Skeletal muscle tissue (tissue), 3 donors: ENCODE measurements at regions not wholly inside any gene's neighbourhood (a gene's known extent, or its start where the extent isn't known, plus 50 kb on each side); places are given as distances from the start of the nearest gene placed in this dataset.

Experiments
- H3K27ac ChIP-seq: one replicate; pipeline ENCODE4 v1.7.0; 2013; ENCODE audit warnings: mild to moderate bottlenecking, low read depth, low read length, inconsistent platforms
- H3K27me3 ChIP-seq, 3 donors: one replicate each; pipeline ENCODE4 v1.7.0; 2013; ENCODE audit warnings: low read length in 3 of 3; ENCODE audit not compliant: control insufficient read depth in 3 of 3, insufficient read depth in 3 of 3
- H3K36me3 ChIP-seq, 3 donors: one replicate each; pipeline ENCODE4 v1.7.0; 2013; ENCODE audit warnings: low read length in 3 of 3; ENCODE audit not compliant: control insufficient read depth in 3 of 3, insufficient read depth in 3 of 3
- H3K4me1 ChIP-seq, 3 donors: one replicate each; pipeline ENCODE4 v1.7.0; 2013; ENCODE audit warnings: low read length in 3 of 3, mild to moderate bottlenecking in 3 of 3; ENCODE audit not compliant: control insufficient read depth in 3 of 3, insufficient read depth in 3 of 3
- H3K4me3 ChIP-seq, 3 donors: one replicate each; pipeline ENCODE4 v1.7.0; 2013; ENCODE audit warnings: low read length in 3 of 3
- H3K9ac ChIP-seq, 3 donors: one replicate each; pipeline ENCODE4 v1.7.0; 2013; ENCODE audit warnings: low read length in 3 of 3, mild to moderate bottlenecking in 3 of 3, moderate library complexity in 2 of 3, low read depth in 1 of 3
- H3K9me3 ChIP-seq, 3 donors: one replicate each; pipeline ENCODE4 v1.7.0; 2013; ENCODE audit warnings: low read length in 3 of 3; ENCODE audit not compliant: control insufficient read depth in 3 of 3
- donor health status: Osteomylitis.

- Histone ChIP-seq H3K27ac (no peak overlapping the region), H3K27me3 (peaks cover 0 to 20% (median 0%) of the 10 kb centered on the region in 3 donors), H3K4me1 (no peaks in the 10 kb centered on the region), H3K9me3 (no peaks in the 10 kb centered on the region), H3K4me3 (no peak overlapping the region), H3K9ac (no peak overlapping the region), H3K36me3 (no peaks in the 10 kb centered on the region)
Observed at GRCh38 chr19:29446361-29446760, 79.4 kb upstream of the VSTM2B start.

GRCh38 chr19:29448046-29448445 is 77.7 kb upstream of the VSTM2B start:
- H3K27ac ChIP-seq, result no peak overlapping the region
- no peaks in the 10 kb centered on the region for H3K36me3 ChIP-seq
- H3K9me3 ChIP-seq, result no peaks in the 10 kb centered on the region
- H3K9ac ChIP-seq, result no peak overlapping the region
- no peaks in the 10 kb centered on the region for H3K4me1 ChIP-seq
- peaks cover 0 to 20% (median 0%) of the 10 kb centered on the region in 3 donors for H3K27me3 ChIP-seq
- H3K4me3 ChIP-seq, result no peak overlapping the region

- Histone ChIP-seq H3K9ac (no peak overlapping the region), H3K4me3 (no peak overlapping the region), H3K4me1 (no peaks in the 10 kb centered on the region), H3K27me3 (peaks cover 0 to 22% (median 0%) of the 10 kb centered on the region in 3 donors), H3K9me3 (no peaks in the 10 kb centered on the region), H3K36me3 (no peaks in the 10 kb centered on the region), H3K27ac (no peak overlapping the region)
Observed at GRCh38 chr19:29449371-29449770, 76.4 kb upstream of the VSTM2B start.

- H3K27me3 ChIP-seq, result peaks cover 0 to 22% (median 0%) of the 10 kb centered on the region in 3 donors
- H3K9me3 ChIP-seq, result no peaks in the 10 kb centered on the region
- no peaks in the 10 kb centered on the region for H3K36me3 ChIP-seq
- no peak overlapping the region for H3K27ac ChIP-seq
- H3K9ac ChIP-seq, result no peak overlapping the region
- no peaks in the 10 kb centered on the region for H3K4me1 ChIP-seq
- H3K4me3 ChIP-seq, result no peak overlapping the region
Observed at GRCh38 chr19:29450306-29450705, 75.5 kb upstream of the VSTM2B start.

DNA sequence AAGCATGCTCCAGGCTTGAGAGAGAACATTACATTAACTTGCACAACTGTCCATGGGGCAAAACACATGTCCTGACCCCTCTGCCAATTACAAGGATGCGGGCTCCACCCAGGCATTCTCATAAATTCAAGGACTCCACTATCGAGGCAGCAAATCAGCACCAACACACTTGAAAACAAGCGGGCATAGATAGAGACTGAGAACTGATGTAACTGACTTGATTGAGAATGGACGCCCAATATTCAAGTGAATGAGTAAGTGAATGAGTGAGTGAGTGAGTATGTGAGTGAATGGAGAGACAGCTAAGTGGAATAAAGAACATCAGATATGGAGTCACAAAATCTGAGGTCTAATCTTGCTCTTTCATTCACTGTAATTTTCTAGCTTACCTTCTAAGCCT is 75.0 kb upstream of the VSTM2B start:
- no peaks in the 10 kb centered on the region for H3K4me1 ChIP-seq
- no peaks in the 10 kb centered on the region for H3K36me3 ChIP-seq
- H3K9me3 ChIP-seq, result no peaks in the 10 kb centered on the region
- peaks cover 0 to 22% (median 0%) of the 10 kb centered on the region in 3 donors for H3K27me3 ChIP-seq
- H3K9ac ChIP-seq, result no peak overlapping the region
- no peak overlapping the region for H3K27ac ChIP-seq
- no peak overlapping the region for H3K4me3 ChIP-seq

GRCh38 chr19:29454109-29454508 is 71.7 kb upstream of the VSTM2B start:
- Histone ChIP-seq H3K4me1 (no peaks in the 10 kb centered on the region), H3K4me3 (no peak overlapping the region), H3K9ac (no peak overlapping the region), H3K27ac (no peak overlapping the region), H3K9me3 (peaks cover 0 to 9% (median 2%) of the 10 kb centered on the region in 3 donors), H3K36me3 (no peaks in the 10 kb centered on the region), H3K27me3 (peaks cover 0 to 4% (median 0%) of the 10 kb centered on the region in 3 donors)

- Histone ChIP-seq H3K27ac (no peak overlapping the region), H3K4me1 (no peaks in the 10 kb centered on the region), H3K36me3 (no peaks in the 10 kb centered on the region), H3K27me3 (peaks cover 0 to 2% (median 0%) of the 10 kb centered on the region in 3 donors), H3K9ac (no peak overlapping the region), H3K4me3 (no peak overlapping the region), H3K9me3 (peaks cover 0 to 9% (median 2%) of the 10 kb centered on the region in 3 donors)
Observed at GRCh38 chr19:29457413-29457812, 68.4 kb upstream of the VSTM2B start.

DNA sequence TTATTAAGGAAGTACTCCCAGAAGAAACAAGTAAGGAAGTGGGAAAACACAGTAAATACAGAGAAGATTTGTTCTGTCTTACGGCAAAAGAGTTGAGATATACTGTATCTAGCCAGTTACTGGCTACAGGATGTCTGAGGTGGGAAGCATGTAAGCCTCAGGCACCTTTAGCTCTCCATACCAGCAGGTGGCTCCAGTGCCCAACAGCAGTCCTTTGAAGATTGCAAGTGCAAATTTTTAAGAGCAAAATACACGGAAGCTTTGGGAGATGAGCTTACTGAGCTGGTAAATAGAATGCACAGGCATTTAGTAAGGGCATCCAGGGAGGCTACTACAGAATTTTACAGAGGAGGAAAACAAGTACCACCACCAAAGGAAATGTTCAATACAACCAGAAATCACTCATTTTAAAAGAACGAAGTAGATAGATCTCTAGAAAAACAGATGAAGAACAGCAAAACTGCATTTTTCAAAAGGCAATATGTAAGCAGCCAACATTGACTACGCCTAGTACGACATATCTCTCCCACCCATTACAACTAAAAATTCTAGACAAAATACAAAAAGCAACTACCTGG is 57.9 kb upstream of the VSTM2B start:
- H3K27me3 ChIP-seq, result no peaks in the 10 kb centered on the region
- no peak overlapping the region for H3K27ac ChIP-seq
- H3K9ac ChIP-seq, result no peak overlapping the region
- H3K4me3 ChIP-seq, result no peak overlapping the region
- no peaks in the 10 kb centered on the region for H3K4me1 ChIP-seq
- H3K9me3 ChIP-seq, result peaks cover 0 to 5% (median 2%) of the 10 kb centered on the region in 3 donors
- H3K36me3 ChIP-seq, result no peaks in the 10 kb centered on the region

DNA sequence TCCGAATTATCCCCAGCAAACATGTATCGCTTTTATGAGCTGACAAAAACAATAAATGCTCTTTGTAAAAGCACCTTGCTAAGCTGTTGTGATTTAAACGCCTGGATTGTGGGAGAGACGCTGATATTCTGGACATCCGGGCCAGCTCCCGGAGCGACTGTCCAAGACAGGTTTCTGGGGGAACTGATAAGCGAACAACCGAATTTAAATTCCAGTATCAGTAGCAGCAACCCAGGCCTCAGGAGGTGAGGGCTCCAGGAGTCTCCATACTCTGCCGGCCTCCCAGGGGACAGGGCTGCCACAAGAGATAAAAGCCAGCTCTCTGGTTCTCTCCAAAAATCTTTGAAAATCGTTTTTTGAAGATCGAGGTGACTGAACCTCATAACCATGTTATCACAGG is 50.3 kb upstream of the VSTM2B start:
- peaks cover 0 to 7% (median 5%) of the 10 kb centered on the region in 3 donors for H3K27me3 ChIP-seq
- no peaks in the 10 kb centered on the region for H3K4me1 ChIP-seq
- no peak overlapping the region for H3K4me3 ChIP-seq
- peaks cover 0 to 5% (median 2%) of the 10 kb centered on the region in 3 donors for H3K9me3 ChIP-seq
- H3K27ac ChIP-seq, result no peak overlapping the region
- no peak overlapping the region for H3K9ac ChIP-seq
- H3K36me3 ChIP-seq, result no peaks in the 10 kb centered on the region
